Stimulated activated naive CD4-positive, alpha-beta T cell (primary cell): ENCODE measurements at regions not wholly inside any gene's neighbourhood (a gene's known extent, or its start where the extent isn't known, plus 50 kb on each side); places are given as distances from the start of the nearest gene placed in this dataset.

Experiments
- DNase-seq, 6 experiments: peaks; one replicate each; lab custom pipeline; 2025; lab: John Stamatoyannopoulos, UW

DNA sequence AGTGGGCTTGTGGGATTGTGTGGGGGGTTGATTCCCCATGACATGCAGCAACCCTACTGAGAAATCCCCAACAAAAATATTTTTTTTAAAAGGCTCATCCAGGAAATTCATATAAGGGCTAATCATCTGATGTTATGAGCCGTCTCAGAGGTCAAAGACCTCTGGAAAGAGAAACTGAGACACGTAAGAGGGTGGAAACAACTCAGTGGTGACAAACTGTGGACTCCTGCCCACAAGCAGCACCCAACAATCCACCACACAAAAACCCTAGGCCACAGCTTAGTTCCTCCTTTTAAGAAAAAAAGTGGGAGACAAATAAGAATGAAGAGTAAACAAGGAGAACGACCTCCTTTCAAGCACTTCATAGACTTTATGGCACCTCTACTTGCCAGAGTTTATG lies 1096.1 kb upstream of the NRXN1 start:
- DNase-seq, result no peak

DNA sequence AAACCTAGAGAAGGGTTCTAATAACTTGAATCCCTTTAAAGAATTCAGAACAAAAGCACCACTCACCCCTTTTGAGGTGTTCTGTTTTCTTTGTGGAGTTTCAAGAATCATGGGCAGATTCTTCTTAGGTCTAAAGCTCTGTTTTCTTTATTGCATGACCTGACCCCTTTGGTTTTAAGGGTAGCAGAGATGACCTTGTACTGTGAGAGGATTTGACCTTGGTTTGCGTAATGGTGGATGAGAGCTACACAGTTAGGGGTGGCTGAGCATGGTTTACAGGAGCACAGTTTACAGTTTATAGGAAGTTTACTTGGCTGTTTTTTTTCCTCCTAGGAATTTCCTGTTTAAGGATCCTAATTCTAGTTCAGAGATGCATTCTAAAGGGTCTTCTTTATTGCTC lies 1095.6 kb upstream of the NRXN1 start:
- DNase-seq, result no peak

DNA sequence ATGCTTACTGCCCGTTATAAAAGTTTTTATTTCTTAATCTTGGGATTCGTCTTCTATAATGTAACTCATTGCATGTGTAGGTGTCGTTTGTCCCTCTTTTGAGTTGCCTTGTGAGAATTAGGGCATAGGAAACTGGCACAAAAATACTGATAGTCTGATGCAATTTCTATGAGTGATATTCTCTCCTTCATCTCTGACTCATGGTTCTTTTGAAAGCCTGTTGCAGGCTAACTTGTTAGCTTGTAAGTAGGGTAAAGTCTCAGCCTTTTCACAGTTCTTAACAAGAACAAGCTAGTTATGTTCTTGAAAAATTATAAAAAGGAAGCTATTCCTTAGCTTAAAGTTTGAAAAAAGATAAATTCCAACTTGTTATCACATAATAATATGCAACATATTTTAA lies 1085.4 kb upstream of the NRXN1 start:
- DNase-seq, result no peak

DNA sequence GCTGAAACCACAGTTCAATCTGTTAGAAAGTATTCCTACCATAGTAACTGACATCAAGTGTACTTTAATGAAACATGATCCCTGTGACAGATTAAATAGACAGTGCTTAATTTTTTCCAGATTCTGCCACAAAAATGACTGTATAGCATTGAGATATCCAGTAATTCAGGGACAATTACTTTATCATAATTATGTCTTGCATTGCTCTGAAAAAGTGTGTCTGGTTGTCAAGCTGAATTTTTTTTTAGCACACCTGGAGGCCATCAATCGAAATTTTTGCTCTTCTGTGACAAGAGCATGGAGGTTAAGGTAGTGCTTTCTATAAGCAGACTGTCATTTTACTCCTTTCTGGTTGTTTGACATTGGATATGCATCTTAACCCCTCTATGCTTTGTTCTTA lies 1083.8 kb upstream of the NRXN1 start:
- no peak for DNase-seq

DNA sequence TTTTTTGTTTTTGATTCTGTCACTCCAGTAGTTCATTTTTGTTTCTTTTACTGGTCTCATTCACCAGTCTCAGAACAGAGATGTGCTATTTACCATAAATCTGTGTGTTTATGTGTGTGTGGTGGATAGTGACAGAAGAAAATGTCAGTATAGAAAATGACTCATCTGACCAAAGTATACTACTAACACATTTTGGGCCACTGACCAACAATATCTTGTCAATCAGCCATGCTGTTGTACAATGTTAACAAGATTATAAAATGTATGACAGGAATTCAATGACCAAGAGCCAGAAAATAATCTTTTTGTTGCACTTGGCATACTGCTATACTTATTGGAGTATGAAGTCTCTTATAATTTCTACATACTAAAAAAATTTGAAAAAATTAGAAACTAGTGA lies 1081.4 kb upstream of the NRXN1 start:
- DNase-seq, result no peak

DNA sequence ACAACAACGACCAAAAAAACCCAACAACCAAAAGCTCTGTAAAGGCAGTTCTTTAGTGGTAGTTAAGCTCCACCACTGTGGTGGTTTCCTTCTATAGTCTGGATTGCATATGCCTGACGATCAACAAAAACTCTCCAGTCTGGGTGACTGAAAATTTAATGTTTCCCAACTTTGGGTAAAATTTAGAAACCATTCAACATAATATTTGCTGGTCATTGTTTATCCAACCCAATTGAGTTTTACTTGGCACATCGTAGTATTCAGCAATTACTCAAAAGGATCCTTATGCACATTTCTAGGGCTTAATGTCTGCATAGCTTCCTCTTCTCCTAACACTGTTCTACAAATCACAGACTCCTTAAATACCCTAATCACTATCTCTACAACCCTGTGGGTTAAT lies 1080.2 kb upstream of the NRXN1 start:
- DNase-seq, result no peak

DNA sequence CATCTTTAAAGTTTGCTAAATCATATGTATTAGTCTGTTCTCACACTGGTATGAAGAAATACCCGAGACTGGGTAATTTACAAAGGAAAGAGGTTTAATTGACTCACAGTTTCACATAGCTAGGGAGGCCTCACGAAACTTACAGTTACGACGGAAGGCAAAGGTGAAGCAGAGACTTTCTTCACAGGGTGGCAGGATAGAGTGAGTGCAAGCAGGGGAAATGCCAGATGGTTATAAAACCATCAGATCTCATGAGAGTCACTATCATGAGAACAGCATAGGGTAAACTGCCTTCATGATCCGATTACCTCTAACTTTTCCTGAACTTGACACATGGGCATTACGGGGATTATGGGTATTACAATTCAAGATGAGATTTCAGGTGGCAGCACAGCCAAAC lies 1075.2 kb upstream of the NRXN1 start:
- no peak for DNase-seq

DNA sequence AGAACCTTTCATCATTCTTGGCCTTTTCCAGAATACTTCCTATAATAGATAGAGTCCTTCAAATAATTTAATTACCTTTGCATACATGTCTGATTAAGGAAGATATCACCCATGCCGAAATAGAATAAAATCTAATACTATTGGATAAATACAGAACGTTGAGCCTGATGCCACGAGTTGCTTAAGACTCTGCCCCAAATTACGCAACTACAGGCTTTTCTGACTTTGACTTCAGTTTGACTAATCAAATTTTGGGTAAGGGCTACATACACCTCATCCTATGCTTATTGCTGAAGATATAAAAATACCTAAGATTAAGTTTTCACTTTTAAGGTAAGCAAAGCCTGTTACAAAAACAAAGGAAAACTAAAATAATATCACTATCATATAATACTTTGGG lies 1065.1 kb upstream of the NRXN1 start:
- no peak for DNase-seq

DNA sequence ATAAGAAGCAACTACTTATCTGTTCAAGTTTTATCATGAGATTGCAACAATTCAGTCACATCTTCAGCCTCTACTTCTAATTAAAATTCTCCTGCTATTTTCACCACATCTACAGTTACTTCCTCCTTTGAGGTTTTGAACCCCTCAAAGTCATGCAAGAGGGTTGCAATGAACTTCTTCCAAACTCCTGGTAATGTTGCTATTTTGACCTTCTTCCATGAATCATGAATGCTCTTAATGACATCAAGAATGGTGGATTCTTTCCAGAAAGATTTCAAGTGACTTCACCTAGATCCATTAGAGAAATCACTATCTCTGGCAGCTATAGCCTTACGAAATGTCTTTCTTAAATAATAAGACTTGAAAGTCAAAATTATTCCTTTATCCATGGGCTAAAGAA lies 1052.8 kb upstream of the NRXN1 start:
- no peak for DNase-seq

DNA sequence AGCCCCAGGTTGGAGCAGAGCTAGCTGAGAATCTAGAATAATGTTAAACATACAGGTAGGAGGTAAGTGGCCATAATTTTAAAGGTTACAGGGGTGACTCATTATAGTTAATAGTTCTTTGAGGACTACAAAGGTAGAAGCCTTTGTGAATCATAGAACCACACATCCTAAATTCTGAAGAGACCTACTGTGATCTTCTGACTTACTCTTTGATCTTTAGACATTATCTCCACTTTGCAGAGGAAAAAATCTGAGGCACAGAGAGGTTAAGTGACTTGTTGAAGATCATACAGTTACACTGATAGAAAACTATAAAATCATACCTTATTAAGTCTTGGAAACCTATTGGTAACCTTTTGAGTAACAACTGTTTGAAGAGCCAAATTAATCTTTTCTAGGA lies 1051.3 kb upstream of the NRXN1 start:
- no peak for DNase-seq

DNA sequence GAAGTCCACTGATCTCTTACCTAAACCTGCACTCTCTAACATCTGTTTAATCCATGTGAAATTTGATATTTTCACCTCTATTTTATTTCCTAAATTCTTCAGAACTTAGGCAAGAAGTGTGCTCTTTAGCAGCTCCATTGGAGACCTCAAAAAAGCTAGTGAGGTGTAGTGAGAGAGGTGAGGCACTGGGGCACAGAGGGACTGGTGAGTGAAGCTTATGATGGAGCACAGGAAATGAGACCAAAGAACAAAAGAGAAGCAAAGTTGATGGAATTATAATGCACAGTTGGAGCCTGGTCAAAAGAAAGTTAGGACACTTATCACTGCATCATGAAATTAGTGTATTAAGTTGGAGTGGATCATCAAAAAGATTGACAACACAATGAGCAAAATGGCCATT lies 1050.7 kb upstream of the NRXN1 start:
- DNase-seq, result no peak

DNA sequence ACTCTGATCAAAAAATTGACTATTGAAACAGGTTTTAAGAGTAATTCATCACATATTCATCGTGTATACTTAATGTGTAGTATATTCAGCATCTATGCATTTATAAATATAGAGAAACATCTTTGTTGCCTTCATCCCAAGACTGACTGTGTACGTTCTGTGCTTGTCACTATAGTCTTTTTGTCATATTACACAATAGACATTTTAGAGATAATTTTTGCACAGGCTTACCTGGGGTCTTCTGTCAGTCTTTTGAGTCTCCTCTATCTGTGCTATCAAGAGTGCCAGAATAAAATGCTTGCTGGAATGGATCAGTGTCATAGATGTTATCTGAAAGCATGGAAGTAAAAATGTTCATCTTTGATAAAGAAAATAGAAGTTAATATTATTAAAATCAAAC lies 1047.7 kb upstream of the NRXN1 start:
- DNase-seq, result no peak

DNA sequence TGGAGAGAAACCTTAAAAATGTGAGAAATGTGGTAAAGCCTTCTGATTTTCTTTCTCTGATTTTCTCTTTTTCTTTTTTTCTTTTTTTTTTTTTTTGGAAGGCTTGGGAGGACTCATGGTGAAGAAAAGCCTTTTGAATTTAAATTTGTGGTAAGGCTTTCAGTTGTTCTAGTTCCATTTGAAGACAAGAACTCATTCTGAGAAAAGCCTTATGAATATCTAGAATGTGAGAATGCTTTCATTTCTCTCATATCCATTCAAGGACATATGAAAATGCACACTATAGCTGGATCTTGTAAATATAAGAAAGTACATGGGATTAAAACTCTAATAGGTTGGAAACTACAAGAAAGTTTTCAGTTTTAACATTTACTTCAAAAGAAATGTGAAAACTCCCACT lies 1045.2 kb upstream of the NRXN1 start:
- DNase-seq, result no peak

DNA sequence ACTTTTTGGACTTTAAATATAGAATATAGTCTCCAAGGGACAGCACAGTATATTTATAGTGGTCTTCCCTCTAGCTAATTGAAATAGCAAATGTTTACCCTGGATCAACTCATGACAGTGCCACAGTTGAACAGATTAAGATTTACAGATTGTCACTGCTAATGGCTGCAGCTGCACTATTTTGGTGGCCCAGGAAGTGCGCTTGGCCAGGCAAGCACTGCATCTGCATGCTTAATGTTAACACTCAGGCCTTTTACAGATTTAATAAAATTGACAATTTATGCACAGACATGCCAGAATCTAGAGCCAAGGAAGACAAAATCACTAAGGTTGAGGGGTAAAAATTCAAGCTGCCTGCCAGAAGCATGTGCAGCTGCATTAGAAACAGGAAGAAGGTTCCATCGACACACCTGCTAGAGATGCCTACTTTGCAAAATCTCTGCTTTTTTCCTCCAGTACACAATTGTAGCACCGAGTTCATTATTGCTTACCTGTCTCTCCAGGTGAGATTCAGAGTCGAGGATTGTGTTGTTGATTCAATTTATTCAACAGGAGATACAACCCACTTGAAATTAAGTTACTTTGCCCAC lies 1042.3 kb upstream of the NRXN1 start:
- DNase-seq, result no peak

DNA sequence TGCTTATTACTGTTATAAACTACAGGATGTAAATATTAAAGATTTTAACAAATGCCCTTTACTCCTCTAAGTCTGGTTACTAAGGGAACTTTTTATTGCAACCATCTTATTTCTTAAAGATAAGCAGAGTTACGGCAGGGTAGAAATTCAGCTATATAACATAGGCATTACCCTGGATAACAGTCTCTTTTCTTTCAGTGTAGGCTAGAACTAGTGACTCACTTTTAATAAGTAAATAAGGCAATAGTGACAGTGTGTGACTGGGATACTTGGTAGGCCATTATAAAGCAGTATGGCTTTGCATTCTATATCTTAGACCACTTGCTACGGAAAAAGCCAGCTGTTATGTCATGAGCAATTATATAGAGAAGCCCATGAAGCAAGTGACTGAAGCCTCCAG lies 1041.0 kb upstream of the NRXN1 start:
- no peak for DNase-seq

DNA sequence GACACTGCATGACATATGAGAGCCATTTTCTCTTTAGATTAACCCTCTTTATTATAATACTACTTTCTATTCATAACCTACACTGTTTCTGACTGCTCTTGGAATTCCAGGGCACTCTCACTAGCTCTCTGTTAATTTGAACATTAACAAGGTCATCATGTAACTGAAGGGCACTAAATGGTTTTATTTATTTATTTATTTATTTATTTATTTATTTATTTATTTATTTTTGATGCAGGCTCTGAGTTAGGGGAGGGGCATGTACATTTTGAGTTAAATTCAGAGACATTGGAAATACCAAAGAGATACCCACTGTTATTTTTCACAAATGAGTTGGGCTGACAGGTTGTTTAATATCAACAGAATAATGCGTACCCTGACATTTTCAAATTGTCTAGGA lies 1038.7 kb upstream of the NRXN1 start:
- no peak for DNase-seq

DNA sequence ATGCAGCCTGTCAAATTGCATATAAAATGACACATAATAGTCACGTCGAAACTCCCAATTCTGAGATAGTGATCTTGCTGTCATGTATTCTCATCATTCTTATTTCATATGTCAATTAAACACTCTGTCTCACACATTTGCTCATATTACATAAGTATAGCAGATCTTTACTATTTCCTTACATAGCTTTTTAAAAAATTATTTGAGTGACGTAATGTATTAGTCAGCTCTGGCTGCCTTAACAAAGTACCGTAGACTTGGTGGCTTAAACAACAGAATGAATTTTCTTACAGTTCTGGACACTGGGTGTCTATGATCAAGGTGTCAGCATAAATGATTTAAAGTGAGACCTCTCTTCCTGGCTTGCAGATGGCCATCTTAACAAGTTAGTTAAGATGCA lies 1032.3 kb upstream of the NRXN1 start:
- DNase-seq, result no peak

DNA sequence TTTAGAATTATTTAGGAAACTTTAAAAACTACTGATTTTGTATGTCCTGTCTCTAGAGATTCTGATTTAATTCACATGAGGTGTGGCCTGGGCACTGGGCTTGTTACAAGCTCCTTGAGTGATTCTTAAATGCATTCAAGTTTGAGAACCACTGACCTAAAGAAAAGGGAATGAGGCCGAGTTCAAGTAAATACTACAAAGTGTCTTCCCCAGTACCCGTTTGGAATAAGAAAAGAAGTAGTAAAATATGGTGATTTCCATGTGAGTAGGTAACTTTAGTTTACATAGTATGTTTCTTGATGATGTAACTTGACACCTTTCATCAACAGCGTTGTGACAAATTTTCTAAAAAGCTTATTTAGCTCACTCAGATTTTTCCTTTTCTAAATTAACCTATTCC lies 1022.9 kb upstream of the NRXN1 start:
- no peak for DNase-seq

DNA sequence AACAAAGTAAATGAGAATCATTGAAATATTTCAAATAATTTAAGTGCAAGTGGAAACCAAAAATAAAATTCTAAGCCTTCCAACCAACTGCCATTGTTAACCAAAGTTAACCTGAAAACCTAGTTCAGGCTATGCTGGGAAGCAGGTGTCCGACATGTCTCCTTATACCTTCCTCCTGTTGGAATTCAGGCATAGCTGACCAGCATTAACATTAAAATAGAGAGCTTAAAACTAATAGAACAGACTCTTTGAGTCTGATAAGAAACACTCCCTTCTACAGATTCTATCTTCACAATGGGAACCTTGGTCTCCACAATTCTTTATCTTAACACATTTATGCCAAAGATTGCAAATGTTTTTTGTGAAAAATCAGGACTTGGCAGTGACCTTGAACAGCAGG lies 1004.9 kb upstream of the NRXN1 start:
- DNase-seq, result no peak

DNA sequence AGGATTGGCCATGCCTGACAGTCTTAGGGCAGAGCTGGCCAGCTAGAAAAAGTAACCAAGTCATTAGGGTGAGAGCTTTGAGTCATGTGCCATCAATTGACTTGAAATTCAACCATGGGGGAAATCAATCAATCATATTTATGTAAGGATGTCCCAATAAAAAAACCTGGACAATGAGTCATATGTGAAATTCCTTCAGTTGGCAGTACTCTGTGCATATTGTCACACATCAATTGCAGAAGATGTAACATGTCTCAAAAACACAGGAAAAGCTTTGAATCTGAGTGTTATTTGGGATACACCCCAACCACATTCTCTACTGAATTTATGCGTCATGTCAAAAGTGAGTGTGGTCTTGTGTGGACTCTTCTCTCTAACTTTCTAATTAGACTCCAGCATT lies 1004.1 kb upstream of the NRXN1 start:
- no peak for DNase-seq

DNA sequence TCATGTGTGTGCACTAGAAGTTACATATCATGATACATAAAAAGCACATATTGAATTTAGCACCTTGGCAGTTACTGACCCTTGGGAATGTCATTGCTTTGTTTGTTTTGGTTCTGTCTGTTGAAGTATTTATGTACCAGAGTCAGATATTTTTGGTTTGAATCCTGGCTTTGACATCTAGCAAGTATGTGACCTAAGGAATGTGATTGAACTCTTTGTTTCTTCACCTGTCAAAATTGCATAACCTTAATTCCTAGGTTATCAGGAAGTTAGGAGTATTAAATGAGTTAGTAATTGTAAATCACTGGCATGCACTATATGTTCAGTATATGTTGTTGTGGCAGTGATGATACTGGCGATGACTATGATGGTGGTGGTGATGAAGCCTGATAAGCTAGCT lies 1003.5 kb upstream of the NRXN1 start:
- DNase-seq, result no peak

DNA sequence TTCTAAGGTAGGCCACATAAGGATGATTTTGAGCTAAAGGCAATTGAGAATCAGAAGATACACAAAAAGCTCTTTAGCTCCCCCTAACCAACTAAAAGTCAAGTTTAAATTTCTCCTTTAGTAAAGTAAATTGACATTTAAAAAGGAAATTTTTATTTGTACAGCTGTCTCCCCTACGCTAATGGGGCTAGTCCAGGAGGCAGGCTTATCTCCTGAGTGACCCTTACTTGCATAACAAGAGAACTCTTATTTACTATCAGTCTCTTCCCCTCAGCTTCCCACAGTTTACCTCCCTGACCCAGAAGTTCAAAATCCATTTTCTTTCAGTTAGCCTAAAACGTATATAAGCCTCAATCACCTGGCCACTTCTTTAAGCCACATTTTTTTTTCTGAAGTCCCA lies 1002.8 kb upstream of the NRXN1 start:
- no peak for DNase-seq

DNA sequence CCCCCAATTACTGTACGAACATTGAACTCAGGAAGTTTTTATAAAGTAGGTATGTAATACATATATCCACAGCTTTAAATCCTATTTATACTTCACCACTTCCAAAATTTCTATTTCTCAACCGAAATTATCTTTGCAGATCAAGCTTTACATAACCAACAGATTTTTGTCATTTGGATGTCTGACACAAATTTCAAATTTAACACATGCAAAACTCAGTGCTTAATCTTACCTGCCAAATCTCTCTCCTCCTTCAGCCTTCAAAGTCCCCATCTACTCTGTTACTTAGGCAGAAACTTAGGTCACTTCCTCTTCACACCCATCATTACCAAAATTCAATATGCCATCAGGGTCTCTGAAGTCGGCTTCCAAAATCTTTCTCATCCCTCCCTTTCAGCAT lies 990.1 kb upstream of the NRXN1 start:
- no peak for DNase-seq

DNA sequence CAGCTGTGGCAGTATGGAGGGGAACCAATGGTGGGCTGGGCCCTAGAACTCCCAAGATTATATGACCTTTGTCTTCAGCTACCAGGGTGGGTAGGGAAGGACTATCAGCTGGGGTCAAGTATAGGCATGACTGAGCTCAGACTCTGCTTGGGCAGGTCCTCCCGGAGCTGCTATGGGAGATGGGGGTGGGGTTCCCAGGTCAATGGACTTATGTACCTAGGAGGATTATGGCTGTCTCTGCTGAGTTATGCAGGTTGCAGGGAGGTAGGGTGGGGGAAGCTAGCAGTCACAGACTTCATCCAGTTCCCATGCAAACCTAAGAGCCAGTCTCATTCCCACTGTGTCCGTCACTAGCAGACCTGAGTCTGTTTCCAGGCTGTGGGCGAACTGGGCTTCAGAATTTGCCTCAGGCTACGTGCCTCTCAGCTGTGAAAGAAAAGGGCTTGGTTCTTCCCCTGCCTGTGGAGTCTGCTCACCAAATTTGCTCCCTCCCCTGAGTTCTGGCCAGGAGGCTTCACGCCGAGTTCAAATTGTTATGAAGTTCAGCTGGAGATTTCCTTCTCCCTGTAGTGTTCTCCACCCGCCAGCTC lies 985.8 kb upstream of the NRXN1 start:
- no peak for DNase-seq
